Retinal pigment epithelial cell (primary cell): ENCODE measurements at regions not wholly inside any gene's neighbourhood (a gene's known extent, or its start where the extent isn't known, plus 50 kb on each side); places are given as distances from the start of the nearest gene placed in this dataset.

Experiments used
- DNase-seq: peaks from one replicate; pipeline ENCODE4 v3.0.0-alpha.2; 2010; ENCODE audit warnings: low read depth
- H3K4me3 ChIP-seq: 2 replicates; pipeline ENCODE4 v1.5.1; 2011; ENCODE audit warnings: mild to moderate bottlenecking, low read length, control low read depth, moderate library complexity
- CTCF ChIP-seq: conservative IDR thresholded peaks from 2 replicates; pipeline ENCODE4 v1.5.1; 2011; ENCODE audit warnings: low read depth, low read length, control low read depth, inconsistent platforms

DNA sequence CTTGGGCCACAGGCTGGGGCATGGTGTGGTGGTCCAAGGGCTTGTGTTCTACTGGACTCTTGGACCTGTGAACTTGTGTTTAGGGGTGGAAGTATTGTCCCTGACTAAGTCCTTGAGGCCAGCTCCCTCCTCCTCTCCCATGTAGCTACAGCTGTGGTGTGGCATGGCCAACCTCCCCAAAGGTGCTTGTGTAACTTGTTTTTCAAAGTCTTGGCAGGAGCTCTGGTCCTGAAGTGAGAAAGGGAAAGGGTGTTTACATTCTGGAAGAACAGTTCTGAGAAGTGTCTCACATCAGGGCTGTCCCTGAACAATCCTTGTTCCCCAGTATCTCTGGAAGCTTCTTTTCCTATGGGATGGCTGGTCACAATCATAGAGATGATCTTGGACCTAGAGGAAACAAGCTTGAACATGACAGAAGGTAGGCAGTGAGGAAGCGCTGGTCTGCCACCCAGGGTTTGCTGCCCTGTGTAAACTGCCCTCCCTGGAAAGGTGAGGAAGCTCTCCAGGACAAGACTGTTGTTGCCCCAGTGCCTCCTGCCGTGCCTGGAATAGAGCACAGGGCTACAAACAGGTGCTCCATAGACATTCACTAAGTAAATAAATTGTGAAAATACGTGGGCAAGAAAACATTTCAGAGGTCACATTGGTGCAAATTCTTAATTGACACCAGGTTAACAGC, 64.6 kb upstream of the KLF9 start:
- TF ChIP-seq CTCF, result no peak
- no peak for DNase-seq
- no peak overlapping the region for H3K4me3 ChIP-seq

GRCh38 chr9:70477907-70478480, 63.5 kb upstream of the KLF9 start:
- TF ChIP-seq CTCF, result no peak
- peak; percentile 56 for DNase-seq
- H3K4me3 ChIP-seq, result no peak overlapping the region

GRCh38 chr9:70477146-70477745, 62.8 kb upstream of the KLF9 start:
- TF ChIP-seq CTCF, result no peak
- no peak overlapping the region for H3K4me3 ChIP-seq
- DNase-seq, result peak; percentile 88

- no peak for DNase-seq
These were observed 60.8 kb upstream of the KLF9 start for GRCh38 chr9:70475211-70475610.

DNA sequence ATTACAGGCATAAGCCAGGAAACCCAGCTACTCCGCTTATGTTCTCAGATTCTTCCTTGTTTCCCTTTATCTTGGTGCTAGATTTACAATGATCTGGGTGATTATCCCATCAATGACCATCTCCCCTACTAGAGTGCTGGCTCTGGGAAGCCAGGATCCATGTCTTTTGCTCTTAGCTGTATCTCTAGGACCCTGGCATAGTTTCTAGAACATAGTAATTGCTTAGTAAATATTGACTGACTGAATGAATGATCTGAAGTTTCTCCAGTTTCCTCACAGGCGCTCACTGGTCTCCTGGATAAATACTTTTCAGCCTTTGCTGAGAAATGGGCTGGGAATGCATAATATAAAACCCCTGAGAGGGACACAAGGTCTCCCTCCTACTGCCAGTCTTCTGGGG, 60.0 kb upstream of the KLF9 start:
- TF ChIP-seq CTCF, result no peak
- DNase-seq, result no peak

More at GRCh38 chr9:70475211-70475610, 60.8 kb upstream of the KLF9 start:
- no peak overlapping the region for H3K4me3 ChIP-seq
- no peak for TF ChIP-seq CTCF

GRCh38 chr9:70472268-70473249, 58.1 kb upstream of the KLF9 start:
- TF ChIP-seq CTCF, result no peak
- no peak for DNase-seq
- H3K4me3 ChIP-seq, result no peak overlapping the region

More for the DNA sequence above, 60.0 kb upstream of the KLF9 start:
- no peak overlapping the region for H3K4me3 ChIP-seq
